Endothelial cell (in vitro differentiated cells): ENCODE measurements at regions not wholly inside any gene's neighbourhood (a gene's known extent, or its start where the extent isn't known, plus 50 kb on each side); places are given as distances from the start of the nearest gene placed in this dataset.

Experiments
- DNase-seq: peaks from one replicate; pipeline ENCODE4 v3.0.0; 2021; ENCODE audit warnings: low spot score
- H3K27ac Mint-ChIP-seq: one replicate; pipeline ENCODE4 v1.8.0; 2021; ENCODE audit warnings: mixed read lengths, inconsistent platforms; ENCODE audit not compliant: unreplicated experiment
- H3K27me3 Mint-ChIP-seq: one replicate; pipeline ENCODE4 v1.8.0; 2021; ENCODE audit warnings: mild to moderate bottlenecking, moderate library complexity, mixed read lengths, inconsistent platforms; ENCODE audit not compliant: unreplicated experiment
- H3K36me3 Mint-ChIP-seq: one replicate; pipeline ENCODE4 v1.8.0; 2021; ENCODE audit warnings: mild to moderate bottlenecking, low read depth, mixed read lengths, inconsistent platforms; ENCODE audit not compliant: unreplicated experiment
- H3K4me1 Mint-ChIP-seq: one replicate; pipeline ENCODE4 v1.8.0; 2021; ENCODE audit warnings: mild to moderate bottlenecking, mixed read lengths, inconsistent platforms; ENCODE audit not compliant: unreplicated experiment
- H3K4me3 Mint-ChIP-seq: one replicate; pipeline ENCODE4 v1.8.0; 2021; ENCODE audit warnings: mild to moderate bottlenecking, mixed read lengths, inconsistent platforms; ENCODE audit not compliant: unreplicated experiment
- H3K9me3 Mint-ChIP-seq: one replicate; pipeline ENCODE4 v1.8.0; 2021; ENCODE audit warnings: mixed read lengths, inconsistent platforms; ENCODE audit not compliant: unreplicated experiment
- TF ChIP-seq, protein P1 (sequence below): fragments of 200-600 bp; sonication (generic); IDR thresholded peaks from one replicate; pipeline ENCODE4 v1.5.0; 2021; ENCODE audit warnings: antibody characterized with exemption; ENCODE audit not compliant: unreplicated experiment

GRCh38 chr7:18096087-18096486 lies 68.4 kb upstream of the PRPS1L1 start:
- Mint-ChIP-seq H3K27ac (no peak overlapping the region), H3K36me3 (no peaks in the 10 kb centered on the region), H3K4me3 (no peak overlapping the region), H3K27me3 (no peaks in the 10 kb centered on the region), H3K4me1 (no peaks in the 10 kb centered on the region), H3K9me3 (no peaks in the 10 kb centered on the region)
- no peak for DNase-seq
- TF ChIP-seq, protein P1, sequence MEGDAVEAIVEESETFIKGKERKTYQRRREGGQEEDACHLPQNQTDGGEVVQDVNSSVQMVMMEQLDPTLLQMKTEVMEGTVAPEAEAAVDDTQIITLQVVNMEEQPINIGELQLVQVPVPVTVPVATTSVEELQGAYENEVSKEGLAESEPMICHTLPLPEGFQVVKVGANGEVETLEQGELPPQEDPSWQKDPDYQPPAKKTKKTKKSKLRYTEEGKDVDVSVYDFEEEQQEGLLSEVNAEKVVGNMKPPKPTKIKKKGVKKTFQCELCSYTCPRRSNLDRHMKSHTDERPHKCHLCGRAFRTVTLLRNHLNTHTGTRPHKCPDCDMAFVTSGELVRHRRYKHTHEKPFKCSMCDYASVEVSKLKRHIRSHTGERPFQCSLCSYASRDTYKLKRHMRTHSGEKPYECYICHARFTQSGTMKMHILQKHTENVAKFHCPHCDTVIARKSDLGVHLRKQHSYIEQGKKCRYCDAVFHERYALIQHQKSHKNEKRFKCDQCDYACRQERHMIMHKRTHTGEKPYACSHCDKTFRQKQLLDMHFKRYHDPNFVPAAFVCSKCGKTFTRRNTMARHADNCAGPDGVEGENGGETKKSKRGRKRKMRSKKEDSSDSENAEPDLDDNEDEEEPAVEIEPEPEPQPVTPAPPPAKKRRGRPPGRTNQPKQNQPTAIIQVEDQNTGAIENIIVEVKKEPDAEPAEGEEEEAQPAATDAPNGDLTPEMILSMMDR = no peak

DNA sequence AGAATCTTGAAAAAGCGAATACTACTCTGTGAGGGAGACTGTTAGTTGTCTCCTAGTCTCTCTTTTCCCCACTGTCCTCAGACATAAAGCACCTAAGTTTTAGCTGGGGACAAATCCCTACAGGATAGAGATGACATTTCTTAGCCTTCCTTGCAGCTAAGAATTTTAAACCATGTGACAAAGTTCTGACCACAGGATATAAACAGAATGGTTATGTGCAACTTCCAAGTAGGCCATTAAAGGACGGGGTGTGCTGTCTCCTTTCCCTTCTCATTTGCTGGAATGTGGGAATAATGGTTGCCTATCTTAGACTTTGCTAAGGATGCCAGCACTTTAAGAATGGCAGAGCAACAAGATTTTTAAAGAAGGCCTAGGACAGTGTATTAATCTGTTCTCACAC lies 74.9 kb upstream of the PRPS1L1 start:
- TF ChIP-seq, protein P1 = no peak
- Mint-ChIP-seq H3K4me3 (no peak overlapping the region), H3K9me3 (no peaks in the 10 kb centered on the region), H3K27ac (no peak overlapping the region), H3K27me3 (no peaks in the 10 kb centered on the region), H3K36me3 (no peaks in the 10 kb centered on the region), H3K4me1 (no peaks in the 10 kb centered on the region)
- DNase-seq = no peak

- Mint-ChIP-seq H3K27ac (no peak overlapping the region), H3K27me3 (no peaks in the 10 kb centered on the region), H3K9me3 (no peaks in the 10 kb centered on the region), H3K4me3 (no peak overlapping the region), H3K36me3 (no peaks in the 10 kb centered on the region), H3K4me1 (no peaks in the 10 kb centered on the region)
- no peak for DNase-seq
- TF ChIP-seq, protein P1 = no peak
Observed at GRCh38 chr7:18103436-18104218, 76.0 kb upstream of the PRPS1L1 start.

DNA sequence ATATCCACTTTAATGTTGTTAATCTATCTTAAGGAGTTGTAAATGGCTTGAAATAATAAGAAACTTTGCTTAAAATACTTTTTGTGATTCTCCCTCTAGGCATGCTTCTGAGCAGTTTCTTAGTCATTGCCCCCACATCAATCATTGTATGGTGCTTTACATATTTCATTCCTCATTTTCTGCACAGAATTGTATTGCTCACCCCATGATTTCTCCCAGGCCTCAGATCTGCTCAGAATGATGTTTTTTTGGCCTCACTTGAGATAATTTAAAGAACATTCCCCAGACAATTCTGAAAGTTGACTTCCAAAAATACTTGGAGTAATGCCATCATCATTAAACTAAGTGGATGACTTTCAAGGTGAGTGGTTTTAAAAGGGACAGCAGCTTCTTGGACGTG lies 82.1 kb upstream of the PRPS1L1 start:
- H3K27ac Mint-ChIP-seq = no peak overlapping the region
- H3K36me3 Mint-ChIP-seq = no peaks in the 10 kb centered on the region
- H3K4me1 Mint-ChIP-seq = no peaks in the 10 kb centered on the region
- no peak overlapping the region for H3K4me3 Mint-ChIP-seq
- H3K9me3 Mint-ChIP-seq = no peaks in the 10 kb centered on the region
- H3K27me3 Mint-ChIP-seq = no peaks in the 10 kb centered on the region
- TF ChIP-seq, protein P1 = no peak
- DNase-seq = no peak

GRCh38 chr7:18116661-18117060 lies 89.0 kb upstream of the PRPS1L1 start:
- Mint-ChIP-seq H3K36me3 (no peaks in the 10 kb centered on the region), H3K4me3 (no peak overlapping the region), H3K27ac (no peak overlapping the region), H3K9me3 (no peaks in the 10 kb centered on the region), H3K4me1 (no peaks in the 10 kb centered on the region), H3K27me3 (no peaks in the 10 kb centered on the region)
- no peak for DNase-seq
- TF ChIP-seq, protein P1 = no peak
